ENCODE measurements at regions not wholly inside any gene's neighbourhood (a gene's known extent, or its start where the extent isn't known, plus 50 kb on each side); places are given as distances from the start of the nearest gene placed in this dataset.

DNA sequence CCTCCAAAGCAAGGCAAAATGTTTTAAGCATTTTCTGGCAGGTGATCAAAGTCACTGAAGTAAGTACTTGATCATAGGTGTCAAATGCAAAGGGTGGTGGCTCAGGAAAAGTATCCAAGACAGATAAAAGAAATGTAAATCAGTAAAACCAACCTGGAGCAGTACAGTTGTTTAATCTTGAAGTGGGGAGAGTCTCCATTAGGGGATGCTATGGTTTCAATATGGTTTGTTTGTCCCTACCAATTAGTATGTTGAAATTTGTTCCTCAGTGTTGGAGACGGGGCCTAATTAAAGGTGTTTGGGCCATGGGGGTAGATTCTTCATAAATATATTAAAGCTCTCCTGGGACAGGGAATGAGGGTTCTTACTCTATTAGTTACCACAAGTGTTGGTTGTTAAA lies 1781.7 kb upstream of the PRR20A start:
- Histone ChIP-seq H3K4me3 (no peak overlapping the region), H3K9me3 (replicated peaks in 1 of 3) (no peaks in the 10 kb centered on the region), H3K27ac (no peak overlapping the region), H3K27me3 (no peaks in the 10 kb centered on the region), H3K4me1 (replicated peaks in 1 of 2) (no peaks in the 10 kb centered on the region), H3K36me3 (replicated peaks in 1 of 2) (no peaks in the 10 kb centered on the region)
- 63 to 78% (median 70%) methylated on average over 1 of the region's 1 CpG for WGBS, 4 donors
- DNase-seq = no peak
- TF ChIP-seq, protein P1, sequence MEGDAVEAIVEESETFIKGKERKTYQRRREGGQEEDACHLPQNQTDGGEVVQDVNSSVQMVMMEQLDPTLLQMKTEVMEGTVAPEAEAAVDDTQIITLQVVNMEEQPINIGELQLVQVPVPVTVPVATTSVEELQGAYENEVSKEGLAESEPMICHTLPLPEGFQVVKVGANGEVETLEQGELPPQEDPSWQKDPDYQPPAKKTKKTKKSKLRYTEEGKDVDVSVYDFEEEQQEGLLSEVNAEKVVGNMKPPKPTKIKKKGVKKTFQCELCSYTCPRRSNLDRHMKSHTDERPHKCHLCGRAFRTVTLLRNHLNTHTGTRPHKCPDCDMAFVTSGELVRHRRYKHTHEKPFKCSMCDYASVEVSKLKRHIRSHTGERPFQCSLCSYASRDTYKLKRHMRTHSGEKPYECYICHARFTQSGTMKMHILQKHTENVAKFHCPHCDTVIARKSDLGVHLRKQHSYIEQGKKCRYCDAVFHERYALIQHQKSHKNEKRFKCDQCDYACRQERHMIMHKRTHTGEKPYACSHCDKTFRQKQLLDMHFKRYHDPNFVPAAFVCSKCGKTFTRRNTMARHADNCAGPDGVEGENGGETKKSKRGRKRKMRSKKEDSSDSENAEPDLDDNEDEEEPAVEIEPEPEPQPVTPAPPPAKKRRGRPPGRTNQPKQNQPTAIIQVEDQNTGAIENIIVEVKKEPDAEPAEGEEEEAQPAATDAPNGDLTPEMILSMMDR (IDR thresholded peaks at IDR 0.05) = no peak
- TF ChIP-seq POLR2A (IDR thresholded peaks at IDR 0.05) = no peak
- intact Hi-C loops (cut with DNase I) = no loop called here

DNA sequence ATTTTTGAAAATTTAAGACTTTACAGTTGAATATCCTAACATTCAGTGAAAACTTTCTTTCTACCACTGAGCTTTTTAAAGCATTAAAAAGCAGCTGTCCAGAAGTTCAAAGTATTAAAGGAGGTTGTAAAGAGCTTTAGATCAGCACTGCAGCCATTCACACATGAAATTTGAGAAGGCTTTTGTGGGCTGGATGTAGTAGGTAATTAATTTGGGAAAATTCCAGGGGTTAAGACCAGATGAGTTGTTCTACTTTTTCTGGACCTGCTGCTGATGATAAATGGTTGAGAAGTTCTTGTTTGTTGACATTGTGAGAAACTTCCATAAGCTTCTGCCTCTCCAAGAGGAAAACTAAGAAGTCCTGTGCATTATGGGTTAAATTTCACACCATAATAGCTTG lies 1779.6 kb upstream of the PRR20A start:
- no peak overlapping the region for H3K4me3 ChIP-seq
- no peak overlapping the region for H3K27ac ChIP-seq
- H3K27me3 ChIP-seq = no peaks in the 10 kb centered on the region
- DNase-seq = no peak
- intact Hi-C loops (cut with DNase I) = no loop called here
- no peaks in the 10 kb centered on the region for H3K4me1 ChIP-seq (replicated peaks in 1 of 2)
- TF ChIP-seq, protein P1 (IDR thresholded peaks at IDR 0.05) = no peak
- no peak for TF ChIP-seq POLR2A (IDR thresholded peaks at IDR 0.05)
- H3K36me3 ChIP-seq (replicated peaks in 1 of 2) = no peaks in the 10 kb centered on the region
- no peaks in the 10 kb centered on the region for H3K9me3 ChIP-seq (replicated peaks in 1 of 3)

DNA sequence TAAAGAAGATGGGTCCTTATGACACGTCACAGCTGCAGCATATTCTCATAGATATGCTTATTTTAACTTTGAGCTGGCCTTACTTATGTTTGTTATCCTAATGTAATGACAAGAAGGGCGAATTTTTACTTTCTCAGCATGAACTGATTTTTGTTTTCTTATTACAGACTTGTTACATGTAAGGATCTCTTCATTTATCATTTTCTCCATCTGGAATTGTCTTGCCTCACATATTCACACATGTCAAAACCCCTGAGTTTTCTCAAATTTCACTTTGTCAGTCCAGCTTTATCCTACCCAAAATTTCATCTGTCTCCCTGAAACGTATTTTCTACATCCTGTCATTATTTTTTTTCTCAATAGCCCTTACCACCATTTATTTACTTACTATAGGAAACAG lies 1774.0 kb upstream of the PRR20A start:
- H3K9me3 ChIP-seq (replicated peaks in 1 of 3) = no peaks in the 10 kb centered on the region
- H3K27me3 ChIP-seq = no peaks in the 10 kb centered on the region
- H3K27ac ChIP-seq = no peak overlapping the region
- H3K36me3 ChIP-seq (replicated peaks in 1 of 2) = no peaks in the 10 kb centered on the region
- DNase-seq = no peak
- 35 to 49% (median 44%) methylated on average over 3 of the region's 3 CpGs for WGBS, 4 donors
- intact Hi-C loops (cut with DNase I) = no loop called here
- H3K4me1 ChIP-seq (replicated peaks in 1 of 2) = no peaks in the 10 kb centered on the region
- no peak overlapping the region for H3K4me3 ChIP-seq
- TF ChIP-seq, protein P1 (IDR thresholded peaks at IDR 0.05) = no peak
- TF ChIP-seq POLR2A (IDR thresholded peaks at IDR 0.05) = no peak

DNA sequence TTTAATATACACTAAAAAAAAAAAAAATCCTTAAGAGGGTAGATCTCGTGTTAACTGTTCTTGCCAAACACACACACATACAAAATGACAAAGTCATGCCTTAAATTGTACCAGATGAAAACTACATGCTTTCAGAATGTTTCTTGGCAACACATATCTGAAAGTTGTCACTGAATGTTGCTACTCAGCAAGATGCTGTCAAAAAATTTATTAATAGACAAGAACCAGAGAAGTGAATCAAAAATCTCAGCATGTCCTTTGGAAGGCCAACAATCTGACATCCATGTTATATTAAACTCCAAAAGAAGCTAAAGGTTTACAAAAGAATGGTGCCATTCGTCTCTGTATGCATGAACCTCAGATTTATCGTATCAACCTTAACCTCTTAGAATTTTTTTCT lies 1746.2 kb upstream of the PRR20A start:
- TF ChIP-seq, protein P1 (IDR thresholded peaks at IDR 0.05) = no peak
- no peak for TF ChIP-seq POLR2A (IDR thresholded peaks at IDR 0.05)
- 65 to 77% (median 73%) methylated on average over 3 of the region's 3 CpGs for WGBS, 4 donors
- intact Hi-C loops (cut with DNase I) = no loop called here
- Histone ChIP-seq H3K4me3 (no peak overlapping the region), H3K36me3 (replicated peaks in 1 of 2) (no peaks in the 10 kb centered on the region), H3K4me1 (replicated peaks in 1 of 2) (no peaks in the 10 kb centered on the region), H3K9me3 (replicated peaks in 1 of 3) (no peaks in the 10 kb centered on the region), H3K27me3 (no peaks in the 10 kb centered on the region), H3K27ac (no peak overlapping the region)
- DNase-seq = no peak
